HEK293 (cell line): ENCODE measurements at regions not wholly inside any gene's neighbourhood (a gene's known extent, or its start where the extent isn't known, plus 50 kb on each side); places are given as distances from the start of the nearest gene placed in this dataset.
"Not testable (repeated sequence)": the region's sequence is repeated elsewhere in the genome, so short reads cannot be mapped to it uniquely, and the experiment has no call there.

Experiments
- CTCF ChIP-seq: fragments of 450-650 bp; formaldehyde crosslinking; IDR thresholded peaks from 2 replicates; pipeline ENCODE4 v1.5.1; 2016; ENCODE audit warnings: missing biosample characterization, missing genetic modification characterization
- REST ChIP-seq: fragments of 450-650 bp; formaldehyde crosslinking; IDR thresholded peaks from 2 replicates; pipeline ENCODE4 v1.5.1; 2016; ENCODE audit warnings: missing biosample characterization, missing genetic modification characterization
- ZNF140 ChIP-seq: fragments of 450-650 bp; formaldehyde crosslinking; IDR thresholded peaks from 2 replicates; pipeline ENCODE4 v1.5.1; 2016; ENCODE audit warnings: missing biosample characterization, missing genetic modification characterization
- TF ChIP-seq, protein P1 (sequence below): fragments of 450-650 bp; formaldehyde crosslinking; IDR thresholded peaks from 2 replicates; pipeline ENCODE4 v1.5.1; 2016; ENCODE audit warnings: missing biosample characterization, missing genetic modification characterization, borderline replicate concordance

GRCh38 chr1:206335162-206335561 is 131.8 kb downstream of the SRGAP2 start:
- TF ChIP-seq ZNF140, REST, CTCF (tag by site-specific recombination): not testable (repeated sequence)
- TF ChIP-seq, protein P1, sequence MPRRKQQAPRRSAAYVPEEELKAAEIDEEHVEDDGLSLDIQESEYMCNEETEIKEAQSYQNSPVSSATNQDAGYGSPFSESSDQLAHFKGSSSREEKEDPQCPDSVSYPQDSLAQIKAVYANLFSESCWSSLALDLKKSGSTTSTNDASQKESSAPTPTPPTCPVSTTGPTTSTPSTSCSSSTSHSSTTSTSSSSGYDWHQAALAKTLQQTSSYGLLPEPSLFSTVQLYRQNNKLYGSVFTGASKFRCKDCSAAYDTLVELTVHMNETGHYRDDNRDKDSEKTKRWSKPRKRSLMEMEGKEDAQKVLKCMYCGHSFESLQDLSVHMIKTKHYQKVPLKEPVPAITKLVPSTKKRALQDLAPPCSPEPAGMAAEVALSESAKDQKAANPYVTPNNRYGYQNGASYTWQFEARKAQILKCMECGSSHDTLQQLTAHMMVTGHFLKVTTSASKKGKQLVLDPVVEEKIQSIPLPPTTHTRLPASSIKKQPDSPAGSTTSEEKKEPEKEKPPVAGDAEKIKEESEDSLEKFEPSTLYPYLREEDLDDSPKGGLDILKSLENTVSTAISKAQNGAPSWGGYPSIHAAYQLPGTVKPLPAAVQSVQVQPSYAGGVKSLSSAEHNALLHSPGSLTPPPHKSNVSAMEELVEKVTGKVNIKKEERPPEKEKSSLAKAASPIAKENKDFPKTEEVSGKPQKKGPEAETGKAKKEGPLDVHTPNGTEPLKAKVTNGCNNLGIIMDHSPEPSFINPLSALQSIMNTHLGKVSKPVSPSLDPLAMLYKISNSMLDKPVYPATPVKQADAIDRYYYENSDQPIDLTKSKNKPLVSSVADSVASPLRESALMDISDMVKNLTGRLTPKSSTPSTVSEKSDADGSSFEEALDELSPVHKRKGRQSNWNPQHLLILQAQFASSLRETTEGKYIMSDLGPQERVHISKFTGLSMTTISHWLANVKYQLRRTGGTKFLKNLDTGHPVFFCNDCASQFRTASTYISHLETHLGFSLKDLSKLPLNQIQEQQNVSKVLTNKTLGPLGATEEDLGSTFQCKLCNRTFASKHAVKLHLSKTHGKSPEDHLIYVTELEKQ (tag by site-specific recombination), result not testable (repeated sequence)
